HG02852 (cell line): ENCODE measurements at regions not wholly inside any gene's neighbourhood (a gene's known extent, or its start where the extent isn't known, plus 50 kb on each side); places are given as distances from the start of the nearest gene placed in this dataset.

ENCODE experiments used
- ATAC-seq: cut with Tn5 transposase; IDR thresholded peaks from one replicate; pipeline ENCODE4 v1.9.1; 2021; ENCODE audit warnings: mild to moderate bottlenecking, moderate library complexity; ENCODE audit not compliant: unreplicated experiment

DNA sequence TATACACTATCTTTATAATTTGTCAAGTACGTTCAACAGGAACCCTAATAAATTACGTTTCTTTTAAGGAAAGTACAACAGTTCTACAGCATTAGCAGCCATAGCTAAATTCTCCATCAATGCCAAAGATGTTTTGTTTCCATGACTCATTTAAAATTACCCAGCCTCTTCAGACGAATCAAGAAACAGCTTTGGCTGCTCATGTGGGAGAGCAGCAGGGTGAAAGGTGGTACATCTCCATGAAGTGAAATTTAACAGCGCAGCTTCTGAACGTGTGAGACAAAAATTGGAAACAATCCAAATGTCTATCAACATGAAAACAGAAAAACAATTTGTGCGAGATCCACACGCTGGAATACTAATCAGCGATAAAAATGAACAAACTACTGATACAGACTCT, 327.3 kb upstream of the CDH6 start:
- ATAC-seq, result no peak

DNA sequence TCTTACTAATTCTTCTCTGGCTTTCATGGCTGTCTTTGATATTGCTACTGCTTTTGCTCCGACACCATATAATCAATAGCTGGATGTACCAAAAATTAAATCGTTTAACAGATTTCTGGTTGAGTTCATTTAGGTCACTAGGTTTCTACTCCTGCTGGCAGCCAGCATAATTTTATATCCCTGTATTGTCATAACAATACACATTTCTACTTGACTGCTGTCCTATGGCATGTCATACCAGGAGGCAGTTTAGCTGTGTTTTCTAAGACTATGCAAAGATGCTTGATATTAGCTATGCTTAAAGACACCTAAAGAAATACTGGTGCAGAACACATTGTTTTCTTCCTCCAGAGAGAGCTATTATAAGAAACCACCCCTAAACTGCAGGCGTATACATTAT, 337.2 kb upstream of the CDH6 start:
- no peak for ATAC-seq

DNA sequence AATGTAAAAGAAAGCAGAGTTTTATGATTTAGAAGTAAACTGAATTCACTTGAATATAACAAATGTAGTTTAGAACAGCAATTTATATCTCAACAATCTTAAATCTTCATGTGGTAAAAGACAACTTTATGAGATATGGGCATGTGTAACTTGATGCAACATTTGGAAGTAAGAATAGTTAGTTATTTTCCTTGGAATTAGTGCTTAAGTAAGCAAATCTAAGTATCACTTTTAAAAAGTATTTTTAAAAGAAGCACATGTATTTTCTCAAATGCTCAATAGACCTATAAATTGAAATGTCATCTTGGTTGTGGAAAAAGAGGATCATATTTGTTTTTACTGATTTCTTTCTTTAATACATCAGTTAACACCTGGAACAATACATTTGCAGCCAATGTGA, 340.3 kb upstream of the CDH6 start:
- no peak for ATAC-seq

- ATAC-seq, result no peak
These were observed 342.6 kb upstream of the CDH6 start for GRCh38 chr5:30850866-30851265.

DNA sequence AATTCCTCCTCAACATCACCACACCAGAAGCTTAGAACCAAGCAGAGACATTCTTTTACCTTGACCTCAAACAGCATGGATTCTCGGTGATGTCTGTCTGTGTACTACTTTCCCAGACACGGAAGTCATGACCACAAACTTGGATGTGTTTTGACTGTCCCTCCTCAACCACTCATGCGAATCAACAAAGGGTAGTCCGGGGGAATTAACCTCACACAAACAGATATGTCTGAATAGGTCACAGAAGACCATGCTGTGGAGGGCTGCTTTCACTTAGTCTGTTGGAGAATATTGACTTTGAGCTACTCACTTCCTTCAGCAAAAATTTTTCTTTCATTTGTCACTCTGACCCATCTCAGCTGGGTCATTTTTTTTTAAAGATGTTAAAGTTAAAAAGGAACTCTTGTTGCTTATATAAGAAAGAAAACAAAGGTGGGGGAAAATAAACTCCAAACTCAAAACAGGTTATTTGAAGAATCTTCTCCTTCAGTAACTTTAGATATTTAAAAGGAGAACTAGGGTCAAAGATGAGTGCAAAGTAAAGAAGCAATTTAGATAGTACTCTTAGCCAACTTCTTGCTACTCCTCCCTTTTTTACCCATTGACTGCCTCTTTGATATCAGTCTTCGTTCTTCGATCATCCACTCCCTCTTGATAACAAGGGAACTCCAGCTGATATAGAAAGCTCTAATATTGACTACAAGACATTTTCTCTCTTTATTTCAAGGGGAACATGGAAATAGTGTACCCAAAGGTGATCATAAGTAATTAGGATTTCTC, 343.4 kb upstream of the CDH6 start:
- no peak for ATAC-seq

- no peak for ATAC-seq
These were observed 347.3 kb upstream of the CDH6 start for GRCh38 chr5:30846171-30846570.

- ATAC-seq, result no peak
These were observed 348.3 kb upstream of the CDH6 start for GRCh38 chr5:30845194-30845593.

DNA sequence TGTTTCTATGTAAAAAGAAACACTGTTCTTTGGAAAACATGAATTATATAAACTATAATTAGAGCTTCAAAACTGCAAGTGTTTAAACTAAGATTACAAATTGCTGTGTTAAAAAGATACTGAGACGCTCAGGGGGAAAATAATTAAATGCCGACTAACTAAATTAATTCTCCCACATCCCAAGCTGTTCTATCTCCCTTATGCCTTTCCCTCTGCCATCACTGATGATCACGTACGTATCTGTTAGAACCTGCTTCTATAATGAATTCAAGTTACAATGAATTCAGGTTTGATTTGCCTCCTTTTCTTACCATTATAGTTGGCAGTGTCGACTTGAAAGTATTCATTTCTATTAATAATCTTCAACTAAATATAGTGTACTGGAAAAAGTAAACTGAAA, 349.9 kb upstream of the CDH6 start:
- no peak for ATAC-seq

- no peak for ATAC-seq
These were observed 353.5 kb upstream of the CDH6 start for GRCh38 chr5:30839956-30840355.

DNA sequence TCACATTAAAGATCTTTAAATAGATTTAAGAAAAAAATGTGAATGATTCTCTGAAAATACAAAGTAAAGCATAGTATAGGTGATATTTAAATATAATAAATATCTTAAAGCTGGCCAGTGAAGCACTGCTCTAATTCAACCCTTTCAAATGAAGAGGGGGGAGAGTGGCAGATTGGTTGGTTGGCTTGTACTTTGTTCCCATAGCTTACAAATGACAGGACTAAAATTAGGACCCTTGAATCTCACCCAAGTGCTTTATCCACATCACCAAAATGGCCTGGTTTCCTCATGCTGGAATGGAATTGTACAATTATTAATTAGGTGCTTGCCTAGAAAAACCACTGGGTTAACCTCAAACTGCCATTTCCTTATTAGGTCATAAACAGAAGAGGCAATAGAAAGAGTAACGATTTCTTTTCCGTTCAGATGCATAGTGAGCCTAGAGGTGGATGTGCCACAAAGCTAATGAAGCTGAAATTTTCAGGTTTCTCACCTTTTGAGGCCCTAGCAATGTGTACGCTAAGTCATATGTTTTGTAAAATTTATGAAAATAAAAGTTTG, 354.5 kb upstream of the CDH6 start:
- ATAC-seq, result no peak

GRCh38 chr5:30832519-30832918, 361.0 kb upstream of the CDH6 start:
- ATAC-seq, result no peak

GRCh38 chr5:30831605-30832004, 361.9 kb upstream of the CDH6 start:
- ATAC-seq, result no peak

DNA sequence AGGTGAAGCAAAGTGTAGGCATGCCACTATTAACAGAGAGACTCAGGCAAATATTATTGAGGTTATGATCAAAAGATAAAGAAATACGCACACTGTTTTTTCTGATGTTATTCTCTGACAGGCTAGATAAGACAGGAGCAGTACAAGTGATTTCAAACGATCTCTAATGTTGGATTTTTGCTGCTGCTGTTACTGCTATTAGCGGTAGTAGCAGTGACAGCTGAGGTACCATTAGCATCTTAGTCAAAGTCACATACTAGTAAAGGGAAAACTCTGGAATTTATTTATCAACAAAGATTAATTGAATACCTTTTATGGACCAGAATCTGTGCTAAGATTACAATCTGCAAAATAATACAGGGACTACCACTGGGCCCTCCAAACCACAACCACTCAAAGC, 362.4 kb upstream of the CDH6 start:
- ATAC-seq, result no peak

GRCh38 chr5:30811298-30811697, 382.2 kb upstream of the CDH6 start:
- ATAC-seq, result no peak

DNA sequence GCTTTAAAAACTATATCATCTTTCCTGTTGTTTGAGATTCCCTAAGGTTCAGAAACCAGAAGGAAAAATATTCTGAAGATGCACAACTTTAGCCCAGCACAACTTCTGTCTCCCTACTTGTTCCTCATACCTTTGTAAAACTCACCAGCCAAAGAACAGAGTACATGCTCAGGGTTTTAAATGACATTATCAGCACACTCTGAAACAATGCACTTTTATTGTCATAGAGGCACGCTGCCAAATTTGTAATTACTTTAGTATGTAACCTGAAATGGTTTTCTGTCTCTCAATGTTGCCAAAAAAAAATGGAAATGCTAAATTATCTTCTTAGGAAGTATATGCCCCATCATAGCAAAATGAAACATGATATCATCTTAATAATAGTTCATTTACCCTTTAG, 383.6 kb upstream of the CDH6 start:
- ATAC-seq, result no peak

- ATAC-seq, result no peak
These were observed 384.5 kb upstream of the CDH6 start for GRCh38 chr5:30808996-30809395.

GRCh38 chr5:30804739-30805505, 388.6 kb upstream of the CDH6 start:
- ATAC-seq, result no peak

DNA sequence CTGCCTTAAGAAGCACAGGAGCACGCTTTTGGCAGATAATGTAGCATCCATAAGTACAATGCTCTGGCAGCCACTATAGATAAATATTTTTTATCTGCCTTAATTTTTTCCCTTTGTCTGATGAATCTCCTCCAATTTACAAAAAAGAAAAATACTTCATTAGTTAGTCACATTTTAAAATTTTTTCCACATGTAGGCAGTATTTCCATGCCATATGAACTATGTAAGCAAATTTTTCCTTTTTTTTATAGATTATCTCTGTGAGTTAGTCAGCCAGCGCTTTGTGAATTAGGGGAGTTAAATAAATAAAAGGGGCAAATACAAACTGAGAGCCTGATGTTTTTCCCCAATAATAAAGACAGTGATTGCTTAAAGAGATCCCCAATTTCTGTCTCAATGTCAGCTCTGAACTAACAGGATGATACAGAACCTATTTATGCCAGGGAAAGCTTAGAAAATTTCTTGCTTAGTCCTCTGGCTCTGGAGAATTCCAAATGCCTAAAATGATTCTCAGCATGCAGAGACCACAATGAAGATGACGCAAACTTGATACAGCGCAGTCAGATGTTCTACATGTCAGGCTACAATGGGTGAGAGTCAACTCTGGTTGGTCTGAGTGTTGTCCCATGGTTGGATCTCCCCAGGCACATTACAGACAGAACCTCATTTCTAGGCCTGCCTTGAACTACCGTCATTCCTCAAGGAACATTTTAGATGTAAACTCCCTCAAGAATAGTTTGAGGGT, 390.4 kb upstream of the CDH6 start:
- ATAC-seq, result no peak

- ATAC-seq, result no peak
These were observed 411.8 kb upstream of the CDH6 start for GRCh38 chr5:30781643-30782042.

DNA sequence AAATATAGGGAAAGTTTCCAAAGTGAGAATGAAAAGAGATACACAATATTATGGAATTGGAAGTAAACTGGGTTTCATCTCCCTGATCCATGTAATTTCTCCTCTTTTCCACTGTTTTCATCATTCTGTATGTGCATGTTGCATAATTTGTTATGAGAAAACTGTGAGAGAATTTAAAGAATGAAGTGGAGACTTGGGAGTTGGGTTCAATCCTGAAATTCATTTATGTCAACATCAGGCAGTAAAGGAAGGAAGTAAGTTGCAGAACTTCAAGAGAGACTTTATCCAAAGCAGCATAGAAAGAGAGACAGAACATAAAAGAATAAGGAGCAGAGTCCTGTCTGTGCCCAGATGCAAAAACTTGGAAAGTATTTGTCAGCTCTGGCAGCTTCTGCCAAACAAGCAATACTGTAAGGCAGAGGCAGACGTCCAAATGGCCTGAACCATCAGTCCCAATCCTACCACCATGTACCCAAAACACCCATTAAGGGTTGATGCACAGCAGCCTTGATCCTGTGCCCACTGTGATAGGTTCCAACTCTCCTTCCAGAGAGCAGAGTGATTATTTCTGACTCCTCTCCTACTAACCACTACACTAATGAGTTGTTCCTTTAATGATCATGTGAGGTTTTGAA, 425.3 kb upstream of the CDH6 start:
- ATAC-seq, result no peak

DNA sequence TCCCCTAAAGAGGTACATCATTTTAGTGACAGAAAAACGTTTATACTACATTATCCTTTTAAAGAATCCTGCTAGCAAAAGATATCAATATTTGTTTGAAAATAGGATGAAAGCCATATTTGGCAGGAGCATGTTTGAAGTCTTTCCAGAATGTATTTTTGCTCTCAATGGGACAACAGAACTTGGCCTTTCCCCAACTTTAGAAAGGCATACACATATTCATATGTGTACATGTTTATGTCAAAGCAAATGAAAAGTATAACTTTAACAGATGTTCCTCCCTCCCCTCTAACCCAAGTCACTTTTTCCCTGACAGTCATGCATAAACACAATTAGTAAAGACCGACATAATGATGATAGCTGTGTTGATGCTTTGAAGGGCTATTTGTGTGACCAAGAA, 427.8 kb upstream of the CDH6 start:
- no peak for ATAC-seq
